AG04449 (cell line): ENCODE measurements at regions not wholly inside any gene's neighbourhood (a gene's known extent, or its start where the extent isn't known, plus 50 kb on each side); places are given as distances from the start of the nearest gene placed in this dataset.

Experiments
- CTCF ChIA-PET: fragments of 350-600 bp; formaldehyde crosslinking; extraction: SDS; loops from one replicate; lab custom pipeline; 2021; ENCODE audit warnings: antibody characterized with exemption; lab: Yijun Ruan, JAX
- POLR2A ChIA-PET: fragments of 400-600, 350-600 bp; formaldehyde crosslinking; extraction: SDS; loops from one replicate; lab custom pipeline; 2020; ENCODE audit warnings: antibody characterized with exemption, inconsistent platforms; lab: Yijun Ruan, JAX
- DNase-seq: peaks from one replicate; pipeline ENCODE4 v3.0.0-alpha.2; 2010; ENCODE audit warnings: low read depth, low spot score
- H3K4me3 ChIP-seq: 2 replicates; pipeline ENCODE4 v1.5.1; 2011; ENCODE audit warnings: low read depth, mild to moderate bottlenecking, control low read depth, low read length
- TF ChIP-seq, protein P1 (sequence below): IDR thresholded peaks from one replicate; pipeline ENCODE4 v1.5.1; 2011; ENCODE audit warnings: mild to moderate bottlenecking, moderate library complexity, low read length, control low read depth, inconsistent platforms; ENCODE audit not compliant: insufficient read depth; ENCODE audit errors: missing control alignments

DNA sequence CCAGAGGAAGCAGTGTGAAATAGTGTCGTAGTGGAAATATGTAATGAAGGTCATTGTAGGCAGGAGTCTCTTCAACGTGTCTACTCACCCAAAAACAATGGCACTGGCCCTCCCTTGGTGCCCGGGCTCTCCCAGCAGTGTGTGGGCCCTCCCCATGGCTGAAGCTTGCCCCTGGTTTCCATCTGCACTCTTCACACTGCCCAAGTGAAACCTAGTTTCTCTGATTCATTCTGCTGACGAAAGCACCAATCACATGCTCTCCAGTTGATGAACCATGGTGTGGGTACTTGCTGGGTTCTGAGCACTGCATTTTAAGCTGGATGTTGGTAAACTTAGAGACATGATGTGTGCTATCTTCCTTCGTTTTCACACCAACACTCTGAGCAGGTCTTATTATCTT lies 61.0 kb upstream of the AGBL1 start:
- POLR2A ChIA-PET = no interaction called here
- CTCF ChIA-PET = no interaction called here
- TF ChIP-seq, protein P1, sequence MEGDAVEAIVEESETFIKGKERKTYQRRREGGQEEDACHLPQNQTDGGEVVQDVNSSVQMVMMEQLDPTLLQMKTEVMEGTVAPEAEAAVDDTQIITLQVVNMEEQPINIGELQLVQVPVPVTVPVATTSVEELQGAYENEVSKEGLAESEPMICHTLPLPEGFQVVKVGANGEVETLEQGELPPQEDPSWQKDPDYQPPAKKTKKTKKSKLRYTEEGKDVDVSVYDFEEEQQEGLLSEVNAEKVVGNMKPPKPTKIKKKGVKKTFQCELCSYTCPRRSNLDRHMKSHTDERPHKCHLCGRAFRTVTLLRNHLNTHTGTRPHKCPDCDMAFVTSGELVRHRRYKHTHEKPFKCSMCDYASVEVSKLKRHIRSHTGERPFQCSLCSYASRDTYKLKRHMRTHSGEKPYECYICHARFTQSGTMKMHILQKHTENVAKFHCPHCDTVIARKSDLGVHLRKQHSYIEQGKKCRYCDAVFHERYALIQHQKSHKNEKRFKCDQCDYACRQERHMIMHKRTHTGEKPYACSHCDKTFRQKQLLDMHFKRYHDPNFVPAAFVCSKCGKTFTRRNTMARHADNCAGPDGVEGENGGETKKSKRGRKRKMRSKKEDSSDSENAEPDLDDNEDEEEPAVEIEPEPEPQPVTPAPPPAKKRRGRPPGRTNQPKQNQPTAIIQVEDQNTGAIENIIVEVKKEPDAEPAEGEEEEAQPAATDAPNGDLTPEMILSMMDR = no peak
- DNase-seq = no peak
- H3K4me3 ChIP-seq = no peak overlapping the region

DNA sequence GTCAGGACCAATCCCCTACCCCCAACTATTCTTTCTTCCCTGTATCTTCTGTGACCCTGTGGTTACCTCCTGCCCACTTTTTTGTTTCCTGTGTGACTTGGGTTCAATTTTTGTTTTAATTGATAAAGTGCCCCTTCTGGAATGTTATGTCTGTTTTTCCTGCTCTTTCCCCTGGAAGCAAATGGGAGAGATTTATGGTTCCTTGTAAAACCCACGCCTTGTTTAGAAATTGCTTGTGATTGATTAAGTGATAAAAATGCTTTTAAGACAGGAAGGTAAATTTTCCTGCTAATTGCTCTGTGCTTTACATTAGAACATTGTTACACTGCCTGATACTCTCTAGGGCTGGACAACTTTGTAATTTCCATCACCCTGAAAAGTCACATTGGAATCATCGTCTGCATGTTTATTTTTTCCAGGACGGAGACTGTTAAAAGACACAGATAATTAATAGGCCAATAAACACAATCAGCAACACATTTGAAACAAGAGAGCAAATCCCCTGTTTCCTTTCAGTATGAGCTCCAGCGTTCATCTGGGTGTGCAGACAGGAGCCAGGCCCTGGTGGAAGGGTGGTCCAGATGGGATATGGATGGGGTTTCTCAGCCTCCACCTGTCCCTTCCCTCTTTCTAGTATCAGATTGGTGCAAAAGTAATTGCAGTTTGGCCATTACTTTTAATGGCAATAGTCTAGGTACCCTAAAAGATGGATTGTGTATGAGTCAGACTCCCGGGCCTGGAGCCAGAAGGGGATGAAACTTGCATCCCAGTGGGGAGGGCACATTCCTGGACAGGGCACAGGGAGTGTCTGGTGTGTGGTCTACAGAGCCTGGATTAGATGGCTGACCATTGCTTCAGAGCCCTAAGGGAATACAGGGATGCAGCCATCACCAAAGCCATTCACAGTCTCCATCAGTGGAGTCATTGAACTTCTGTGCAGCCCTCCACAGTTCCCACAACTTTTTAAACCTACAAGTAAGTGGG lies 58.1 kb upstream of the AGBL1 start:
- ChIA-PET POLR2A (no interaction called here), CTCF (no interaction called here)
- TF ChIP-seq, protein P1 = no peak
- no peak for DNase-seq
- no peak overlapping the region for H3K4me3 ChIP-seq

DNA sequence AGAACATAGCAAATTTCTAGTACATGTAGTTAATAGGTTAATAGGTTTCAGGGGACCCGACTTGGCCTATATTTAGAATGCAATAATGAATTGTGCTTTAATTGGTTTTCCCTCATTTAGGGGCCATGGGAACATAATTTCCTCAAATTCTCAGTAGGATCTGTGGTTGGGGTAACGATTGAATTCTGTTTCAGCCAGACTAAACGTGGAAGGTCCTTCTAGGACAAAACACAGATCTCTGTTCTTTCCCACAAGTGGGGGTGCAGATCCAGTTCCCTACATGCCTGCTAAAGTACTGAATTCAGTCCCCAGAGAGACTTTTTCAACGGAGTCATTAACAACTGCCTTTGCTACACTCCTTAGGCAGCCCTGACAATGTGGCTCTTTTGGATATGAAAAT lies 50.7 kb upstream of the AGBL1 start:
- CTCF ChIA-PET = no interaction called here

More for the DNA sequence above, 50.7 kb upstream of the AGBL1 start:
- H3K4me3 ChIP-seq = no peak overlapping the region
- no peak for DNase-seq
- POLR2A ChIA-PET = no interaction called here
- TF ChIP-seq, protein P1 = no peak
